Astrocyte of the spinal cord (primary cell): ENCODE measurements at regions not wholly inside any gene's neighbourhood (a gene's known extent, or its start where the extent isn't known, plus 50 kb on each side); places are given as distances from the start of the nearest gene placed in this dataset.
"Not testable (repeated sequence)": the region's sequence is repeated elsewhere in the genome, so short reads cannot be mapped to it uniquely, and the experiment has no call there.

Source experiments
- DNase-seq: peaks from one replicate; pipeline ENCODE4 v3.0.0; 2011; ENCODE audit warnings: low read depth, low spot score
- H3K4me3 ChIP-seq: 2 replicates; pipeline ENCODE4 v1.5.1; 2011; ENCODE audit warnings: low read depth, mild to moderate bottlenecking, low read length, moderate library complexity
- CTCF ChIP-seq: IDR thresholded peaks from 2 replicates; pipeline ENCODE4 v1.5.1; 2012; ENCODE audit warnings: low read depth, mild to moderate bottlenecking, low read length, inconsistent platforms
- in situ Hi-C: cut with HindIII; loops from 2 replicates; pipeline ENCODE4 v1.10.0; 2017; ENCODE audit warnings: low sequenced_read_pairs

GRCh38 chr16:50489182-50489581 is 59.0 kb upstream of the NKD1 start:
- in situ Hi-C loops = no loop called here
- H3K4me3 ChIP-seq = no peak overlapping the region
- no peak for DNase-seq
- no peak for TF ChIP-seq CTCF

- DNase-seq = no peak
- TF ChIP-seq CTCF = no peak
- H3K4me3 ChIP-seq = no peak overlapping the region
- in situ Hi-C loops = no loop called here
Measured at GRCh38 chr16:50487528-50487927, 60.7 kb upstream of the NKD1 start.

- H3K4me3 ChIP-seq, in situ Hi-C loops, DNase-seq: not testable (repeated sequence)
Measured at GRCh38 chr16:50486162-50486561, 62.0 kb upstream of the NKD1 start.

- H3K4me3 ChIP-seq = no peak overlapping the region
- no peak for DNase-seq
- no peak for TF ChIP-seq CTCF
- in situ Hi-C loops = no loop called here
Measured at GRCh38 chr16:50485232-50485631, 63.0 kb upstream of the NKD1 start.

GRCh38 chr16:50482271-50482670 is 65.9 kb upstream of the NKD1 start:
- DNase-seq = no peak
- no peak for TF ChIP-seq CTCF
- no peak overlapping the region for H3K4me3 ChIP-seq
- in situ Hi-C loops = no loop called here

GRCh38 chr16:50480206-50480605 is 68.0 kb upstream of the NKD1 start:
- H3K4me3 ChIP-seq = no peak overlapping the region
- TF ChIP-seq CTCF = no peak
- in situ Hi-C loops = no loop called here
- no peak for DNase-seq

GRCh38 chr16:50479771-50480170 is 68.4 kb upstream of the NKD1 start:
- H3K4me3 ChIP-seq = no peak overlapping the region
- no peak for TF ChIP-seq CTCF
- in situ Hi-C loops = no loop called here
- no peak for DNase-seq
